ENCODE measurements at regions not wholly inside any gene's neighbourhood (a gene's known extent, or its start where the extent isn't known, plus 50 kb on each side); places are given as distances from the start of the nearest gene placed in this dataset.

DNA sequence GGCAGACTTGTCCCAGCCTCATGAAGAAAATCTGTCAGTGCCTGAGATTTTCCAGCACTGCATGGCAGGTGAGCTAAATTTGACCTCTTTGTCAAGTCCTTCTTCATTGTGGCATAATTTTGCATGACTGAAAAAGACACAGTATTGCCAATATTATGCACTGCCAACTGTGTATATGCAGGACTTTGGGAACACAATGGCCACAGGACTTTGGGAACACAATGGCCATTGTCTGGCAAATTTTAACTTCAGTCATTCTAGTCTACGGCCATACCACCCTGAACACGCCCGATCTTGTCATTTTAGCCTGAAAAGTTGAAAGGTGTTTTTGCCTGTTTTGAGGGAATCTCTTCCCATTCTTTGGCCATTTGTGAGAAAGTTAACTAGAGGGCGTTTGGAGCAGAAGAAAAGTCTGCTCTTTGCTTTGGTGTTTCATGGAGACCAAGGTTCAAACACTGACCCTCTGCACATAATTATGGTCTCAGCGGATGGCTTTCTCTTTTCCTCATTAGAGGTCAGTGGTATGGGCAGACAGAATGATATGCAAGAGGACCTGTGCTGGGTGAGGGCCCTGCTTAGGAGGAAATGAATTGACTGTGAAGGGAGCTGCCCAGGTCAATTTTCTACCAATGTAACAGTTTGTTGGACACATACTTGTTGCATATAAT is 72.4 kb upstream of the NEK7 start:
- Histone ChIP-seq H3K9me2 (ENCODE audit: insufficient read depth) (no peaks in the 10 kb centered on the region), H3K4me2 (no peak overlapping the region), H2AFZ (no peak overlapping the region), H3F3A (ENCODE audit: insufficient read depth, low read depth) (no peaks in the 10 kb centered on the region), H3K4me3 (no peak overlapping the region), H3K9me3 (ENCODE audit: insufficient read depth, low read depth) (no peaks in the 10 kb centered on the region; the same call in 1 of the 2 replicates), H3K27ac (no peak overlapping the region), H3K79me2 (ENCODE audit: low read depth) (no peaks in the 10 kb centered on the region), H3K27me3 (ENCODE audit: insufficient read depth, low read depth) (no peaks in the 10 kb centered on the region), H3K36me3 (ENCODE audit: low read depth) (no peaks in the 10 kb centered on the region), H3K4me1 (replicated peaks; ENCODE audit: insufficient read depth) (no peaks in the 10 kb centered on the region), H4K20me1 (ENCODE audit: insufficient read depth) (no peaks in the 10 kb centered on the region)
- TF ChIP-seq, protein P1, sequence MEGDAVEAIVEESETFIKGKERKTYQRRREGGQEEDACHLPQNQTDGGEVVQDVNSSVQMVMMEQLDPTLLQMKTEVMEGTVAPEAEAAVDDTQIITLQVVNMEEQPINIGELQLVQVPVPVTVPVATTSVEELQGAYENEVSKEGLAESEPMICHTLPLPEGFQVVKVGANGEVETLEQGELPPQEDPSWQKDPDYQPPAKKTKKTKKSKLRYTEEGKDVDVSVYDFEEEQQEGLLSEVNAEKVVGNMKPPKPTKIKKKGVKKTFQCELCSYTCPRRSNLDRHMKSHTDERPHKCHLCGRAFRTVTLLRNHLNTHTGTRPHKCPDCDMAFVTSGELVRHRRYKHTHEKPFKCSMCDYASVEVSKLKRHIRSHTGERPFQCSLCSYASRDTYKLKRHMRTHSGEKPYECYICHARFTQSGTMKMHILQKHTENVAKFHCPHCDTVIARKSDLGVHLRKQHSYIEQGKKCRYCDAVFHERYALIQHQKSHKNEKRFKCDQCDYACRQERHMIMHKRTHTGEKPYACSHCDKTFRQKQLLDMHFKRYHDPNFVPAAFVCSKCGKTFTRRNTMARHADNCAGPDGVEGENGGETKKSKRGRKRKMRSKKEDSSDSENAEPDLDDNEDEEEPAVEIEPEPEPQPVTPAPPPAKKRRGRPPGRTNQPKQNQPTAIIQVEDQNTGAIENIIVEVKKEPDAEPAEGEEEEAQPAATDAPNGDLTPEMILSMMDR (conservative IDR thresholded peaks at IDR 0.05), result no peak
- ChIA-PET POLR2A (ENCODE audit: unreplicated experiment) (no interaction called here), CTCF (no interaction called here)
- no TSS peak for BruUV-seq (replicated peaks)
- no peak for DNase-seq
- intact Hi-C loops (cut with micrococcal nuclease; ENCODE audit: unreplicated experiment), result loop anchor here (10.0 kb wide), 1 partner anchor 190 kb away; no protein-coding TSS in a partner anchor

DNA sequence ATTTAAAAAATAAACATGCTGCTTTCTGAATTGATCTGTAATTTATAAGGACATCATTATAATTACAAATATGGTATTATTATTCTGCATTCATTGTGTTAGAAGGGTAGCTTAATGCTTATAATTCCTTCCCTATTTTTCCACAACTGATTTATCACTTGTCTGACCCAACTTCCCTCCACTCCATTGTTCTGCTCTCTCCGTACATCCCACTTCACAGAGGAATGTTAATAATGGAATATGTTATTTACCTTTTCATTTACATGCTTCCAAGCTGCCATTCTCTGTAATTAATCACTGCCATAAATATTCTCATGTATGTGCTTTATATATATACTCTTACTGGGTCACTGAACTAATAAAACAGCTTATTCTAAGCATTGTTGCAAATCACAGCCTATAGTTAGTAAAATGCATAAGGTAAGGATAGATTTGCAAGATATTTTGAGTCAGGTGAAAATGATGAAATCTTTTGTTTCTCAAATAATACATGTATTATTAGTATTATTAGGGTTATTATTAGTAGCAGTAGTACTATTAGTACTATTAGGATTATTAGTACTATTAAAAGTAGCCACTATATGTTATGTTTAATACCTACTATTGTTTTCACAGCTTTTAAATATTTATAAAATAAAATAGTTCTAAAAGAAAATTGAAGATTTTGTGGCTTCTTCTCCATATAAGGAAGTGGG is 70.6 kb upstream of the NEK7 start:
- CTCF ChIA-PET, result interaction anchor here (0.7 to 1.0 kb wide), 2 partner anchors 87 to 378 kb away, joined by 3 read pairs; no protein-coding TSS in a partner anchor
- BruUV-seq (replicated peaks), result no TSS peak
- no peaks in the 10 kb centered on the region for H3K4me1 ChIP-seq (replicated peaks; ENCODE audit: insufficient read depth)

GRCh38 chr1:198087831-198088230 is 69.0 kb upstream of the NEK7 start:
- intact Hi-C loops (cut with micrococcal nuclease; ENCODE audit: unreplicated experiment), result loop anchor here (1.0 to 10.0 kb wide), 5 partner anchors 49 to 469 kb away; partner anchors contain the start of gene NEK7
- Histone ChIP-seq H3K4me3 (no peak overlapping the region), H3K27ac (no peak overlapping the region), H3K4me1 (replicated peaks; ENCODE audit: insufficient read depth) (no peaks in the 10 kb centered on the region), H3F3A (ENCODE audit: insufficient read depth, low read depth) (no peaks in the 10 kb centered on the region), H3K36me3 (ENCODE audit: low read depth) (no peaks in the 10 kb centered on the region), H2AFZ (no peak overlapping the region), H3K27me3 (ENCODE audit: insufficient read depth, low read depth) (no peaks in the 10 kb centered on the region), H4K20me1 (ENCODE audit: insufficient read depth) (no peaks in the 10 kb centered on the region), H3K9me3 (ENCODE audit: insufficient read depth, low read depth) (no peaks in the 10 kb centered on the region), H3K79me2 (ENCODE audit: low read depth) (no peaks in the 10 kb centered on the region), H3K4me2 (no peak overlapping the region), H3K9me2 (ENCODE audit: insufficient read depth) (no peaks in the 10 kb centered on the region)
- ChIA-PET POLR2A (ENCODE audit: unreplicated experiment) (no interaction called here), CTCF (no interaction called here)
- TF ChIP-seq, protein P1 (conservative IDR thresholded peaks at IDR 0.05), result no peak
- TF ChIP-seq EZH2 (IDR thresholded peaks at IDR 0.05; ENCODE audit: low read depth), result no peak
- no peak for DNase-seq
- no TSS peak for BruUV-seq (replicated peaks)

More for the DNA sequence above, 70.6 kb upstream of the NEK7 start:
- no peaks in the 10 kb centered on the region for H4K20me1 ChIP-seq (ENCODE audit: insufficient read depth)
- no peaks in the 10 kb centered on the region for H3F3A ChIP-seq (ENCODE audit: insufficient read depth, low read depth)
- no peaks in the 10 kb centered on the region for H3K79me2 ChIP-seq (ENCODE audit: low read depth)
- no peak overlapping the region for H3K4me2 ChIP-seq
- H3K27ac ChIP-seq, result no peak overlapping the region
- H3K4me3 ChIP-seq, result no peak overlapping the region
- intact Hi-C loops (cut with micrococcal nuclease; ENCODE audit: unreplicated experiment), result loop anchor here (5.0 to 10.0 kb wide), 2 partner anchors 51 to 189 kb away; no protein-coding TSS in a partner anchor
- no peaks in the 10 kb centered on the region; the same call in 1 of the 2 replicates for H3K9me3 ChIP-seq (ENCODE audit: insufficient read depth, low read depth)
- TF ChIP-seq, protein P1 (conservative IDR thresholded peaks at IDR 0.05), result no peak
- TF ChIP-seq EZH2 (IDR thresholded peaks at IDR 0.05; ENCODE audit: low read depth), result no peak
- H3K36me3 ChIP-seq (ENCODE audit: low read depth), result no peaks in the 10 kb centered on the region
- no peaks in the 10 kb centered on the region for H3K9me2 ChIP-seq (ENCODE audit: insufficient read depth)
- POLR2A ChIA-PET (ENCODE audit: unreplicated experiment), result no interaction called here
- H2AFZ ChIP-seq, result no peak overlapping the region
- H3K27me3 ChIP-seq (ENCODE audit: insufficient read depth, low read depth), result no peaks in the 10 kb centered on the region
- DNase-seq, result no peak

Data from PC-9 (cell line).